K562 (cell line): ENCODE measurements at regions not wholly inside any gene's neighbourhood (a gene's known extent, or its start where the extent isn't known, plus 50 kb on each side); places are given as distances from the start of the nearest gene placed in this dataset.

Experiments used
- ARID1B ChIP-seq: fragments of 450-650 bp; IDR thresholded peaks from 2 replicates; pipeline ENCODE4 v1.6.1; 2016; ENCODE audit warnings: antibody characterized with exemption, mild to moderate bottlenecking, inconsistent platforms
- BRF1 ChIP-seq: IDR thresholded peaks from 3 replicates; pipeline ENCODE4 v1.6.1; 2011; ENCODE audit warnings: borderline replicate concordance, mild to moderate bottlenecking; ENCODE audit not compliant: insufficient read length; ENCODE audit errors: extremely low read depth
- CBX1 ChIP-seq: sonication (generic); IDR thresholded peaks from 2 replicates; pipeline ENCODE4 v1.6.1; 2016; ENCODE audit warnings: antibody characterized with exemption, low read depth, mild to moderate bottlenecking
- CREBBP ChIP-seq: IDR thresholded peaks from one replicate; pipeline ENCODE4 v1.6.1; 2012; ENCODE audit warnings: low read depth, mild to moderate bottlenecking, control low read depth, inconsistent platforms, low read length
- CSDE1 ChIP-seq, 2 experiments: fragments of 450-650 bp; IDR thresholded peaks; 2 replicates each; pipeline ENCODE4 v1.6.1; 2016; ENCODE audit warnings: mild to moderate bottlenecking in 1 of 2
- DACH1 ChIP-seq: fragments of 450-650 bp; IDR thresholded peaks from 2 replicates; pipeline ENCODE4 v1.6.1; 2018; ENCODE audit not compliant: partially characterized antibody
- EHMT2 ChIP-seq: fragments of 450-650 bp; IDR thresholded peaks from 2 replicates; pipeline ENCODE4 v1.6.1; 2018; ENCODE audit warnings: antibody characterized with exemption
- GABPA ChIP-seq: fragments of 200-800 bp; sonication (Bioruptor generic); conservative IDR thresholded peaks from 2 replicates; pipeline ENCODE4 v1.6.1; 2016; ENCODE audit warnings: low read depth, missing genetic modification characterization, missing compliant biosample characterization
- GABPB2 ChIP-seq: fragments of 250-450 bp; sonication (Bioruptor Pico); conservative IDR thresholded peaks from 2 replicates; pipeline ENCODE4 v1.5.1; 2021; ENCODE audit warnings: mild to moderate bottlenecking
- GTF2F1 ChIP-seq: IDR thresholded peaks from 2 replicates; pipeline ENCODE4 v1.6.1; 2011; ENCODE audit warnings: low read depth, low read length, improper control_type of control experiment
- KLF6 ChIP-seq: fragments of 250-450 bp; sonication (Bioruptor Pico); IDR thresholded peaks from 2 replicates; pipeline ENCODE4 v1.4.0; 2020; ENCODE audit warnings: mild to moderate bottlenecking, moderate library complexity, borderline replicate concordance
- MCM7 ChIP-seq, 2 experiments: fragments of 450-650 bp; IDR thresholded peaks; 2 replicates each; pipeline ENCODE4 v1.6.1; 2016 to 2018
- SMARCA5 ChIP-seq: fragments of 450-650 bp; IDR thresholded peaks from 2 replicates; pipeline ENCODE4 v1.6.1; 2016
- SOX6 ChIP-seq: fragments of 450-650 bp; IDR thresholded peaks from 2 replicates; pipeline ENCODE4 v1.6.1; 2014; ENCODE audit warnings: mild to moderate bottlenecking
- TAF9B ChIP-seq: fragments of 450-650 bp; IDR thresholded peaks from 2 replicates; pipeline ENCODE4 v1.6.1; 2018; ENCODE audit warnings: mild to moderate bottlenecking; ENCODE audit not compliant: partially characterized antibody
- TCF3 ChIP-seq: sonication (generic); formaldehyde crosslinking; IDR thresholded peaks from 2 replicates; pipeline ENCODE4 v1.4.0; 2020; ENCODE audit warnings: mild to moderate bottlenecking, missing genetic modification reagents
- ZNF318 ChIP-seq, 2 experiments: fragments of 450-650 bp; IDR thresholded peaks; 2 replicates each; pipeline ENCODE4 v1.6.1; 2016; ENCODE audit warnings: mild to moderate bottlenecking in 2 of 2, borderline replicate concordance in 1 of 2, low read depth in 1 of 2, moderate library complexity in 1 of 2
- ZNF561 ChIP-seq: fragments of 450-650 bp; formaldehyde crosslinking; conservative IDR thresholded peaks from 2 replicates; pipeline ENCODE4 v1.4.0; 2020; ENCODE audit warnings: mild to moderate bottlenecking, moderate library complexity
- ZNF830 ChIP-seq: fragments of 250-450 bp; sonication (Bioruptor Pico); IDR thresholded peaks from 2 replicates; pipeline ENCODE4 v1.5.0; 2021; ENCODE audit warnings: mild to moderate bottlenecking
- TF ChIP-seq, protein P1 (sequence below), 2 experiments: fragments of 200-800 bp in 1 of 2; sonication (Bioruptor generic) in 1 of 2; sonication (generic) in 1 of 2; formaldehyde crosslinking in 1 of 2; IDR thresholded peaks in 1 of 2; conservative IDR thresholded peaks in 1 of 2; 2 replicates each; pipeline versions ENCODE4 v1.5.0 to v1.6.1; 2016 to 2020; ENCODE audit warnings: missing compliant biosample characterization in 1 of 2, missing genetic modification characterization in 1 of 2, missing genetic modification reagents in 1 of 2

- TF ChIP-seq ZNF318 (IDR thresholded peaks at IDR 0.05; ENCODE audit: borderline replicate concordance in 1 of 2, low read depth in 1 of 2) (no peak), TAF9B (peak; percentile 46), EHMT2 (no peak), MCM7 (IDR thresholded peaks at IDR 0.05) (no peak), GABPB2 (CRISPR knock-in tag) (no peak), BRF1 (no peak), SOX6 (no peak), DACH1 (peak; percentile 96), ZNF830 (CRISPR knock-in tag) (0 out of 2 replicates have a peak, but pooled peaks have one; percentile 19), GTF2F1 (no peak), ZNF561 (CRISPR knock-in tag) (no peak), CSDE1 (IDR thresholded peaks at IDR 0.05) (no peak), CREBBP (no peak), GABPA (tag) (no peak), TCF3 (CRISPR knock-in tag) (no peak), SMARCA5 (no peak), CBX1 (no peak), ARID1B (0 out of 2 replicates have a peak, but pooled peaks have one; percentile 29), KLF6 (no peak)
- TF ChIP-seq, protein P1, sequence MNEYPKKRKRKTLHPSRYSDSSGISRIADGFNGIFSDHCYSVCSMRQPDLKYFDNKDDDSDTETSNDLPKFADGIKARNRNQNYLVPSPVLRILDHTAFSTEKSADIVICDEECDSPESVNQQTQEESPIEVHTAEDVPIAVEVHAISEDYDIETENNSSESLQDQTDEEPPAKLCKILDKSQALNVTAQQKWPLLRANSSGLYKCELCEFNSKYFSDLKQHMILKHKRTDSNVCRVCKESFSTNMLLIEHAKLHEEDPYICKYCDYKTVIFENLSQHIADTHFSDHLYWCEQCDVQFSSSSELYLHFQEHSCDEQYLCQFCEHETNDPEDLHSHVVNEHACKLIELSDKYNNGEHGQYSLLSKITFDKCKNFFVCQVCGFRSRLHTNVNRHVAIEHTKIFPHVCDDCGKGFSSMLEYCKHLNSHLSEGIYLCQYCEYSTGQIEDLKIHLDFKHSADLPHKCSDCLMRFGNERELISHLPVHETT (CRISPR knock-in tag; conservative IDR thresholded peaks at IDR 0.05 in 1 of 2, IDR thresholded peaks at IDR 0.05 in 1 of 2), result no peak
These were observed 642.5 kb downstream of the ACTR3B start (continued) for GRCh38 chr7:153401795-153402720.
